Nephron progenitor cell (in vitro differentiated cells): ENCODE measurements at regions not wholly inside any gene's neighbourhood (a gene's known extent, or its start where the extent isn't known, plus 50 kb on each side); places are given as distances from the start of the nearest gene placed in this dataset.

Source experiments
- DNase-seq: peaks from one replicate; pipeline ENCODE4 v3.0.0; 2021
- H3K27ac Mint-ChIP-seq: 2 replicates; pipeline ENCODE4 v1.8.0; 2021; ENCODE audit warnings: mild to moderate bottlenecking, moderate library complexity, mixed read lengths
- H3K27me3 Mint-ChIP-seq: 2 replicates; pipeline ENCODE4 v1.8.0; 2021; ENCODE audit warnings: mild to moderate bottlenecking, low read depth, mixed read lengths; ENCODE audit not compliant: poor library complexity
- H3K36me3 Mint-ChIP-seq: 2 replicates; pipeline ENCODE4 v1.8.0; 2021; ENCODE audit warnings: low read depth, mixed read lengths
- H3K4me1 Mint-ChIP-seq: 2 replicates; pipeline ENCODE4 v1.8.0; 2021; ENCODE audit warnings: mixed read lengths
- H3K4me3 Mint-ChIP-seq: 2 replicates; pipeline ENCODE4 v1.8.0; 2021; ENCODE audit warnings: mild to moderate bottlenecking, moderate library complexity, mixed read lengths
- H3K9me3 Mint-ChIP-seq: 2 replicates; pipeline ENCODE4 v1.8.0; 2021; ENCODE audit warnings: mild to moderate bottlenecking, moderate library complexity, mixed read lengths
- TF ChIP-seq, protein P1 (sequence below): fragments of 200-600 bp; sonication (generic); IDR thresholded peaks from 2 replicates; pipeline ENCODE4 v1.5.0; 2021; ENCODE audit warnings: antibody characterized with exemption

DNA sequence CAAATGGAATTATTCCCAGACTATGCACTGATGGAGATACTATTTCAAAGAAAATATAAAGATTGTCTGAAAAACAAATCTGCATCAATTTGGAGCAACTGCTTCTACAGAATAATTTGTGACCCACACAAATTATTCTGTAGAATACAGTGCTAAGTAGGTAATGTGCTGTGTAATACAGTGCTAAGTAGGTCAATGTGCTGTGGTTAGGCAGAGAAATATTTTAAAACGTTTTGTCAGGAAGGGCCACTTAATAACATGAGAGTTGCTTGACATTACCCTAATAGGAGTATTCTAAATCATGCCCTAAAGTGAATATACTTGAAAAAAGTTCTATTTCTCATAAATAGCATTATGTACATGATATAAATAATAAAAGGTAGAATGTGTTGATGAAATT is 116.5 kb upstream of the KCND2 start:
- Mint-ChIP-seq H3K27ac (no peak overlapping the region), H3K4me1 (peaks cover 5% of the 10 kb centered on the region), H3K9me3 (no peaks in the 10 kb centered on the region), H3K4me3 (no peak overlapping the region), H3K27me3 (no peaks in the 10 kb centered on the region), H3K36me3 (no peaks in the 10 kb centered on the region)
- TF ChIP-seq, protein P1, sequence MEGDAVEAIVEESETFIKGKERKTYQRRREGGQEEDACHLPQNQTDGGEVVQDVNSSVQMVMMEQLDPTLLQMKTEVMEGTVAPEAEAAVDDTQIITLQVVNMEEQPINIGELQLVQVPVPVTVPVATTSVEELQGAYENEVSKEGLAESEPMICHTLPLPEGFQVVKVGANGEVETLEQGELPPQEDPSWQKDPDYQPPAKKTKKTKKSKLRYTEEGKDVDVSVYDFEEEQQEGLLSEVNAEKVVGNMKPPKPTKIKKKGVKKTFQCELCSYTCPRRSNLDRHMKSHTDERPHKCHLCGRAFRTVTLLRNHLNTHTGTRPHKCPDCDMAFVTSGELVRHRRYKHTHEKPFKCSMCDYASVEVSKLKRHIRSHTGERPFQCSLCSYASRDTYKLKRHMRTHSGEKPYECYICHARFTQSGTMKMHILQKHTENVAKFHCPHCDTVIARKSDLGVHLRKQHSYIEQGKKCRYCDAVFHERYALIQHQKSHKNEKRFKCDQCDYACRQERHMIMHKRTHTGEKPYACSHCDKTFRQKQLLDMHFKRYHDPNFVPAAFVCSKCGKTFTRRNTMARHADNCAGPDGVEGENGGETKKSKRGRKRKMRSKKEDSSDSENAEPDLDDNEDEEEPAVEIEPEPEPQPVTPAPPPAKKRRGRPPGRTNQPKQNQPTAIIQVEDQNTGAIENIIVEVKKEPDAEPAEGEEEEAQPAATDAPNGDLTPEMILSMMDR, result no peak
- DNase-seq, result no peak

DNA sequence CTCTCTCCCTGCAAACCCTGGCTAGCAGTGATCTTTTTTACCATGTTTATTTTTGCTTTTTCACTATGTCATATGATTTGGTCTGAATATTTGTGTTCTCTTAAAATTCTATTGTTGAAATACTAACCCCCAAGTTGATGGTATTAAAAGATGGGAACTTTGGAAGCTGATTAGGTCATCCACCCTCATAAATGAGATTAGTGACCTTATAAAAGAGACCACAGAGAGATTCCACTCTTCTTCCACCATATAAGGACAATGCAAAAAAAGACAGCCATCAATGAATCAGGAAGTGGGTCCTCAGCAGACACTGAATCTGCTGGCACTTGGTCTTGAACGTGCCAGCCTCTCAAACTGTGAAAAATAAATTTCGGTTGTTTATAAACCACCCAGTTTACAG is 112.8 kb upstream of the KCND2 start:
- TF ChIP-seq, protein P1, result no peak
- no peaks in the 10 kb centered on the region for H3K9me3 Mint-ChIP-seq
- no peaks in the 10 kb centered on the region for H3K36me3 Mint-ChIP-seq
- H3K27ac Mint-ChIP-seq, result no peak overlapping the region
- peaks cover 5% of the 10 kb centered on the region for H3K4me1 Mint-ChIP-seq
- H3K4me3 Mint-ChIP-seq, result no peak overlapping the region
- H3K27me3 Mint-ChIP-seq, result no peaks in the 10 kb centered on the region
- no peak for DNase-seq

DNA sequence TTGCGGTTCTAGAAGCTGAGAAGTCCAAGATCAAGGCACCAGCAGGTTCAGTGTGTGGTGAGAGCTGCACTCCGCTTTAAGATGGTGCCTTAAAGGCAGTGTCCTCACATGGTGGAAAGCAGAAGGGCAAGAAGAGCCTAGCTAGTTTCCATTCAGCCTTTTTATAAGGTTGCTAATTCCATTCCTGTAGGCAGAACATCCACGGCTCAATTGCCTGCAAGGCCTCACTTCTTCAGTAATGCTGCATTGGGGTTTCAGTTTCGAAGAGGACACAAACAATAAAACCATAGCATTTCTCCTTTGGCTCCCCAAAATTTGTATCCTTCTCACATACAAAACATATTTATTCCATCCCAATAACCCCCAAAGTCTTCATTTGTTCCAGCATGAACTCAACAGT is 109.5 kb upstream of the KCND2 start:
- no peak for DNase-seq
- TF ChIP-seq, protein P1, result no peak
- no peaks in the 10 kb centered on the region for H3K27me3 Mint-ChIP-seq
- H3K36me3 Mint-ChIP-seq, result no peaks in the 10 kb centered on the region
- H3K4me1 Mint-ChIP-seq, result peaks cover 5% of the 10 kb centered on the region
- no peak overlapping the region for H3K4me3 Mint-ChIP-seq
- H3K9me3 Mint-ChIP-seq, result peaks cover 5% of the 10 kb centered on the region
- no peak overlapping the region for H3K27ac Mint-ChIP-seq

DNA sequence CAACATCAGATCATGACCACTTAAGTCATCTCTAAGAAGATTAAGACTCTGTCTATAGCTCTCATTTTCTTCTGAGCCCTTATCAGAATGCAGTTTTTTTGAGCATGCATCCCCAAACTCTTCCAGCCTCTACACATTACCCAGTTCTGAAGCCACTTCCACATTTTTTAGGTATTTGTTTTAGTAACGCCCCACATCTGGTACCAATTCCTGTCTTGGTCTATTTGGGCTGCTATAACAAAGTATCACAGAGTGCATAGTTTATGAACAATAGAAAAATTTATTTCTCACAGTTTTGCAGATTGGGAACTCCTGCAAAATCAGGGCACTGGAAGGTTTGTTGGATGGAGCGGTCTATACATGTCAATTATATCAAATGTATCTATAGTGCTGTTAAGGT is 107.7 kb upstream of the KCND2 start:
- DNase-seq, result no peak
- no peak overlapping the region for H3K4me3 Mint-ChIP-seq
- no peaks in the 10 kb centered on the region for H3K36me3 Mint-ChIP-seq
- H3K9me3 Mint-ChIP-seq, result peaks cover 5% of the 10 kb centered on the region
- no peak overlapping the region for H3K27ac Mint-ChIP-seq
- no peaks in the 10 kb centered on the region for H3K27me3 Mint-ChIP-seq
- TF ChIP-seq, protein P1, result no peak
- H3K4me1 Mint-ChIP-seq, result peaks cover 5% of the 10 kb centered on the region

DNA sequence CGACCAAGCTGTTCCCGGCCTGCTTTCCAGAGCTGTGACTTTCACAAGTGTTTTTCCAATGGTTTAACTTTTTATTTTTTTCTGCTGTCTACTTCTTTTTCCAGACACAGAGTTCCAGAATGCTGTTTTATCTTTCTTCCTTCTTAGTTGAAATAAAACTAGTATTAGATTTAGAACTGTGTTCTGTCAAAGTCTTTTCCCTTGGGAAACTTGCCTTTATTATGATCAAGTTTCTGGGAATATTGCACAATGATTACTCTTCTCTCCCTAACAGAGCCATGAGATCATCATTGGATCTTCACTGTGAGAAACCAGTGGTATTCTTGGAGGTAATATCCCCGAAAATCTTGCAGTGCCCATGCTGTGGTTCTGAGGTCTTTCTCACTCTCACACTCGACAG is 104.9 kb upstream of the KCND2 start:
- peaks cover 5% of the 10 kb centered on the region for H3K9me3 Mint-ChIP-seq
- no peaks in the 10 kb centered on the region for H3K36me3 Mint-ChIP-seq
- no peaks in the 10 kb centered on the region for H3K27me3 Mint-ChIP-seq
- no peak for DNase-seq
- H3K27ac Mint-ChIP-seq, result no peak overlapping the region
- H3K4me1 Mint-ChIP-seq, result no peaks in the 10 kb centered on the region
- no peak overlapping the region for H3K4me3 Mint-ChIP-seq
- TF ChIP-seq, protein P1, result no peak

DNA sequence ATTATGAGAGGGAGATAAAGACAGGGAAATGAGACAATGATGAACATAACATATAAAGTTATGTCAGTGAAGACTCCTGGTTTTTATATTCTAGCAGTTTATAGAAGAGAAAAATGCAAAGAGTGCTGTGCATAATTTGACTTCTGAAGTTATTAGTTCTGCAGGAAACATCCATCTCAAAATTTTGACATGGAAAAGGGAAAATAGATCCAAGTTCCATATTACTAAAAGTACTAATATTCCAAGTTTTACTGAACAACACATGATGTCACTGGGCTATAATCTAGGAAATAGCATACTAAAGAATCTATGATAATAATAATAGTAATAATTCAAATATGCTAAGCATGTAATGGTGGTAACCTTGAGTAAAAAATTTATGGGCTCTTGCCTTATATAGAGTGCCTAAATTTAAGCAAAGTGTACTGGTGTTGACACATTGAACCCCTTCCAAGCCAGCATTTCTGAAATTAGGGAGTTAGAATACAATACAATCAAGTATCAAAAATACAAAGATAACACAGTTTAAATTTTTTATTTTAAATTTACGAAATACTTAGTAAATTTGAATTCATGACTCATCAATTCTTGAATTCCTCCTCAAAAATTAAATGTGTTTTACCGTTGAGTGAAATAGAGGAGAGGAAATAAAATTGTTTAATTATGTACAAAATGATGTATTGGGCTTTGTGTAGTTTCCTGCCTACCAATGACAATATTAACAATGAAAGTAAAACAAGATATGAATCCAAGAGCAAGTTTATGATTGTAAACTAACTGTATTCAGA is 102.8 kb upstream of the KCND2 start:
- no peak overlapping the region for H3K4me3 Mint-ChIP-seq
- H3K9me3 Mint-ChIP-seq, result peaks cover 5% of the 10 kb centered on the region
- H3K36me3 Mint-ChIP-seq, result no peaks in the 10 kb centered on the region
- H3K27ac Mint-ChIP-seq, result no peak overlapping the region
- H3K4me1 Mint-ChIP-seq, result no peaks in the 10 kb centered on the region
- TF ChIP-seq, protein P1, result no peak
- no peaks in the 10 kb centered on the region for H3K27me3 Mint-ChIP-seq
- no peak for DNase-seq
